Stromal cell of bone marrow (primary cell): ENCODE measurements at regions not wholly inside any gene's neighbourhood (a gene's known extent, or its start where the extent isn't known, plus 50 kb on each side); places are given as distances from the start of the nearest gene placed in this dataset.

Source experiments
- DNase-seq: peaks from one replicate; pipeline ENCODE4 v3.0.0-alpha.2; 2012; ENCODE audit warnings: low read depth

- DNase-seq = peak; percentile 38
Measured at GRCh38 chr7:115271332-115272235, 349.7 kb downstream of the MDFIC start.

- no peak for DNase-seq
Measured at GRCh38 chr7:115269486-115269885, 347.6 kb downstream of the MDFIC start.

DNA sequence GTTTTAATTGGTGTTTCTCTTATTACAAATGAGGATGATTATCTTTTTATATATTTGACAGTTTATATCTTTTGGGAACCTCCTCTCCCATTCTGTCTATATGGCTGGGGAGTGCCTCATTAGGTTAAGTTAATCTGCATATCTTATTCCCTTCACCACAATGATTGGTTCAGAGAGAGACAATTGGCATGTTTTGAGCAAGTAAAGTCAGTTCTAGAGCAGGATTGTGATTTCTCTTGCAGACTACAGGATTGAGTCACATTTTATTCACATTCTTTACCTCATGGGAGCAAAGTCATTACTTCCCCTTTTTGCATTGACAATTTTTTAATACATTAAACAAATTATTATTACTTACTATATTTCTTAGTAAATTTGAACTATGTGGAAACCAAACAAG is 345.6 kb downstream of the MDFIC start:
- DNase-seq = no peak

GRCh38 chr7:115260381-115260780 is 338.5 kb downstream of the MDFIC start:
- no peak for DNase-seq

- DNase-seq = no peak
Measured at GRCh38 chr7:115252461-115252860, 330.6 kb downstream of the MDFIC start.

DNA sequence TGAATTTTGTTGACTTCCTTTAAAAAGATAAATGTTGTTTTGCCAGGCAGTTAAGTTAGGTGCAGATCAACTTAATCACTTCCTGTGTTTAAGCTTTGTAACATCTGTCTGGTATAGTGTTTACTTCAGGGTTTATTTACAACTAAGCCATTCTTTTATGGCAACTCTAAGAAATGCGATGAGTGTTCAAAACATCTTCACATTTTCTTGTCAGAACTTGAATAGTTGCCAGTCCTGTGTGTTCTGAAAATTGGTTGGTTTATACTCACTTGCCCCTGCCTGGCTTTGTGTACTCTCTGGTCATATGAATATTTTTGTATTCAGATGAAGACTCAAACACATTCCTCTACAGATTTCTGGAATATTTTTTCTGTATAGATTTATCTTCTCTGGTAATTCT is 327.2 kb downstream of the MDFIC start:
- no peak for DNase-seq

DNA sequence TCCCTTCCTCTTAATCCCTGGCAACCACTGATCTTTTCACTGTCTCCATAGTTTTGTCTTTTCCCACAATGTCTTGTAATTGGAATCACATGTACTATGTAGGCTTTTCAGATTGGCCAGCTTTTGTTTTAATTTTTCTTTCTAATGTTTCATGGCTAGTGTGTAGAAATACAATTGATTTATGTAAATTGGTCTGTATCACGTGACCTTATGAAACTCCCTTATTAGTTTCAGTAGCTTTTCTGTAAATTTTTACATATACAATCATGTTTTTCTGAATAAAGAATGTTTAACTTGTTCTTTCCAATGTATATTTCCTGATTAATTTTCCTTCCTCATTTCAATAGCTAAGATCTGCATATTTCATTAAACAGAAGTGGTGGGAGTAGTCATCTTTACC is 319.3 kb downstream of the MDFIC start:
- no peak for DNase-seq

GRCh38 chr7:115240242-115240641 is 318.3 kb downstream of the MDFIC start:
- DNase-seq = no peak

DNA sequence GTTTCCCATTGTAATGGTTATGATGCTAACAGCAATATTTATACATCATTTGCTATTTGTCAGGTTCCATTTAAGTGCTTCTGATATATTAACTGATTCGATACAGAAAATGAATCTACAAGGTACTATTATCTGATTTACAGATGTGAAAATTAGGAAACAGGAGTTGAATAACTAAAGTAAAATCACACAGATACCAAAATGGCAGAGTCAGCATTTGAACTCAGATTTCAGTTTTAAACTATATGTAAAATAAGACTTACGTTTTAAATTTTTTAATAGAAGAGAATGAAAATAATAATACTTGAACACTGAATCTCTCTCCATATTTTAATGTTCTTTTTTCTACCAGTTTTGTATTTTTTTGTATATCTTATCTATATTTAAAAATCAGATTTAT is 313.2 kb downstream of the MDFIC start:
- DNase-seq = no peak

GRCh38 chr7:115233809-115234208 is 311.9 kb downstream of the MDFIC start:
- no peak for DNase-seq

DNA sequence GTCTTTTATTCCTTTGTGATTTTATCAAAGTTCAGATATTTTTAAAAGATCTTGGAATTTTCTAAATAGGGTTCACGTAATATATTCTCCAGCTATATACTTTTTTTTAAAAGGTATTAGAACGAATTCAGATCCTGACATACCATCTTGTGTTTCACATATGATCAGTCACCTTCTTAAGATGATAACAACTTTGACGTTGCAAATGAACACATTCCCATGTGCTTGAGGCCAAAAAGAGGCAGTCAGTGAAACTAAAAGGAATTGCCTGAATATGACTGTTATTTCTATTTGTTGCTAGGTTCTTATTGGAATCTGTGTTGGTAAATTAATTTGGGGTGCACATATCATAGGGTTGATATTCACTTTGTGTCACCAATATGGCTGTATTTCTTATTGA is 310.1 kb downstream of the MDFIC start:
- no peak for DNase-seq

GRCh38 chr7:115230882-115231571 is 309.1 kb downstream of the MDFIC start:
- DNase-seq = peak; percentile 88

DNA sequence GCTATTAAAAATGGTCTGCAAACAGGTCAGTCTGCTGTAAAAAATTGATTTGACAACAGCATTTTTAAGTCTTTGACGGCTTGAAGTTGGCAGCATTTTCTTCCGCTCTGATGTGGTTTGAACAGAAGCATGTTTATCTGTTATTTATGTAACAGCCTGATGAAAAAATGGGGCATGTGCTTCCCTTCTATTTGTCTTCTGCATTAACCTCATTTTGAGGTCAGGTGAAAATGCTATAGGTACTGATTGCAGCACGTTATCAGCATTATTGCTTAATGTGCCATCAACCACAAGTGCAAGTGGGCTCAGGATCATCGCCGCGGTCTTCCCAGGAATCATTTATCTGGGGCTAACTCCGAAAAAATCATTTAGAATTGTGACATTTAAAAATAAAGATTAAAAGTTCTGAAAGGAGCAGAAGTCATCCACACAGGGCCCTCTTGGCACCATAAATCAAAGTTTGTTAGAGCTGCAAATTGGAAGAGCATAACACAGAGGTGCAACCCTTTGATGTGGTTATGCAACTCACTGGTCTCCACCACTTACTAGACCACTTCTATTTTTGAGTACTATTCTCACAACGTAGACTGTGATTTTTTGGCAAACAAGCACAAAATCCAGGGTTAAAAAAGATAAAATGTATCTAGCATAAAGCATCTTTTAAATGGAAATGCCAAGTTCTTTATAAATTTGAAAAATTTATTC is 307.7 kb downstream of the MDFIC start:
- no peak for DNase-seq

GRCh38 chr7:115227473-115228235 is 305.8 kb downstream of the MDFIC start:
- DNase-seq = peak; percentile 53

DNA sequence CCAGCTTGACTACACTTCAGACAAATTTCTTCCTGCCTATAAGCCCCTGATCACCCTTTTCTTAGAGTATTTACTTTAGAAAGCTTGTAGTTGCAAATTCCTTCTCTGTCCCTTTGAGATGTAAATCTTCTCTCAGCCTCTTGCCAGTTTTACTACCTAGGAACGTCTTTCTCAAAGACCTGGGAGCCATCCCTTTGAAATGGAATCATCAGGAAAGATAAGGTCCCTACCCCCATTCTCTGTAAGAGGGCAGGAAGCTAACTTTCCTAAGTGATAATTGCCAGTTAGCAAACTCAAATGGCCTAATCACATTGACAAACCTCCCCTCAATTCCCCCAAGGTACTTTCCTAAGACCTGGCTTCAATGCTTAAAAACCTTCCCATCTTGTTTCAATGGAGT is 304.5 kb downstream of the MDFIC start:
- no peak for DNase-seq

- DNase-seq = no peak
Measured at GRCh38 chr7:115224922-115225321, 303.0 kb downstream of the MDFIC start.

DNA sequence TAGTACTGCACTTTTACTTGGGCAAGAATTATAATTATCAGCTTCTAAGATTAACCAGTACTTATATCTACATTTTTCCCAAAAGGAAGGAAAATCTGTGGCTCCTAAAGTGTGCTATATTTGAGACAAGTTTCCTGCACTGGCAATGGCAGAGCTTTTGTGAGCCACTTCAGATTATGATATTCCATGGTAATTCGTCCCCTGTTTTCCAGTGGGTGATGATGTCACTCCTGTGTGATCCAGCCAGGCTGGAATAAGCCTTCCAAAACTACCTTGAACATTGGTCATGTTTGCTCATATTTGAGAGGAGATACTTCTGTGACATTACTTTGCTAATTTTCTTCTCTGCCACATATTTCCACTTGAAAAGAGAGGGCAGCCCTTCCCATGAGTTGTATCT is 302.1 kb downstream of the MDFIC start:
- no peak for DNase-seq

- DNase-seq = no peak
Measured at GRCh38 chr7:115221456-115221855, 299.6 kb downstream of the MDFIC start.

- no peak for DNase-seq
Measured at GRCh38 chr7:115218076-115218475, 296.2 kb downstream of the MDFIC start.

DNA sequence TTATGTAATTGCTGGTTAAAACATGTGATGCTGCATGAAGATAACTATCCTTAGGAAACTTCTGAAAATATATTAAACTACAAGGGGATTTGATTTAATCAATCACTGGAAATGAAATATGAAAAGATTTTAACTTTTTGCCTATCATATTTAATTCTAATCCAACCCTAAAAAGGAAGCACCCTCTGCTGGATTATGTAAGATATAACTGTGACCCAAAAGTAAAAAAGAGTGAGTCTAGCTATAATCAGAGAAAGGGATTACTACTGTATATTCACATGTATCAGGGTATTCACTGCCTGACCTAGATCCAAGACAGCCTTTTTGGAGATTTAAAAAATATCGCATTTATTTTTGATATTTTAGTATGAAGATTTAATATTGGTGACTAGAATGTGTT is 295.5 kb downstream of the MDFIC start:
- no peak for DNase-seq

GRCh38 chr7:115216652-115217051 is 294.8 kb downstream of the MDFIC start:
- DNase-seq = no peak

GRCh38 chr7:115211171-115211570 is 289.3 kb downstream of the MDFIC start:
- no peak for DNase-seq
